H1 (cell line): ENCODE measurements at regions not wholly inside any gene's neighbourhood (a gene's known extent, or its start where the extent isn't known, plus 50 kb on each side); places are given as distances from the start of the nearest gene placed in this dataset.

ENCODE experiments used
- CTCF ChIA-PET: fragments of 300-600 bp; sonication (Branson Sonifier 250); formaldehyde crosslinking; loops from one replicate; lab custom pipeline; 2021; ENCODE audit not compliant: partially characterized antibody; lab: Charles Lee
- POLR2A ChIA-PET: fragments of 300-600 bp; sonication (Branson Sonifier 250); formaldehyde crosslinking; loops from one replicate; lab custom pipeline; 2021; ENCODE audit warnings: inconsistent platforms; ENCODE audit not compliant: partially characterized antibody; lab: Charles Lee
- DNase-seq, 2 experiments: peaks; one replicate each; pipeline versions ENCODE4 v3.0.0 to v3.0.0-alpha.2; 2010 to 2022; ENCODE audit warnings: low spot score in 2 of 2, low read depth in 1 of 2, mixed read lengths in 1 of 2
- FAIRE-seq: peaks from 2 replicates; lab custom pipeline; 2011; peaks lifted over from hg19 to GRCh38; lab: Jason Lieb, UNC
- H2AFZ ChIP-seq: 2 replicates; pipeline ENCODE4 v1.8.1; 2012; ENCODE audit warnings: low read length, inconsistent platforms
- H2AK5ac ChIP-seq: 2 replicates; pipeline ENCODE4 v1.6.1; 2013; ENCODE audit warnings: low read depth, low read length
- H2BK120ac ChIP-seq: replicated peaks from 2 replicates; pipeline ENCODE3; 2013; ENCODE audit warnings: low read depth, low read length, inconsistent platforms
- H2BK12ac ChIP-seq: 2 replicates; pipeline ENCODE4 v1.6.1; 2013; ENCODE audit warnings: low read depth, low read length
- H2BK15ac ChIP-seq: 2 replicates; pipeline ENCODE4 v1.6.1; 2013; ENCODE audit warnings: low read length
- H2BK20ac ChIP-seq: 2 replicates; pipeline ENCODE4 v1.6.1; 2013; ENCODE audit warnings: low read length
- H2BK5ac ChIP-seq: 2 replicates; pipeline ENCODE4 v1.6.1; 2013; ENCODE audit warnings: low read depth, low read length
- H3K14ac ChIP-seq: 2 replicates; pipeline ENCODE4 v1.6.1; 2013; ENCODE audit warnings: inconsistent platforms; ENCODE audit not compliant: insufficient read length
- H3K18ac ChIP-seq: 2 replicates; pipeline ENCODE4 v1.6.1; 2013; ENCODE audit warnings: low read length; ENCODE audit errors: extremely low read depth
- H3K23ac ChIP-seq: 2 replicates; pipeline ENCODE4 v1.6.1; 2013; ENCODE audit warnings: inconsistent platforms; ENCODE audit not compliant: insufficient read length
- H3K23me2 ChIP-seq: 2 replicates; pipeline ENCODE4 v1.6.1; 2013; ENCODE audit warnings: low read depth, low read length
- H3K27ac ChIP-seq: 2 replicates; pipeline ENCODE4 v1.6.1; 2011; ENCODE audit warnings: low read depth, low read length, inconsistent platforms
- H3K27me3 ChIP-seq, 4 experiments: replicated peaks in 1 of 4; 1 replicate in 1 of 4; 2 replicates in 3 of 4; pipeline versions ENCODE4 v1.6.1 to v1.8.1; 2011 to 2013; ENCODE audit warnings: low read length in 3 of 4, mild to moderate bottlenecking in 3 of 4, inconsistent platforms in 2 of 4, mixed read lengths in 2 of 4, moderate library complexity in 1 of 4; ENCODE audit not compliant: control insufficient read depth in 3 of 4, insufficient read depth in 3 of 4; ENCODE audit errors: extremely low read depth in 1 of 4
- H3K36me3 ChIP-seq, 4 experiments: 2 replicates each; pipeline versions ENCODE4 v1.6.1 to v1.8.1; 2011 to 2013; ENCODE audit warnings: mild to moderate bottlenecking in 4 of 4, low read length in 3 of 4, moderate library complexity in 2 of 4, control low read depth in 1 of 4, inconsistent platforms in 1 of 4; ENCODE audit not compliant: insufficient read depth in 4 of 4, control insufficient read depth in 2 of 4
- H3K4ac ChIP-seq: replicated peaks from 2 replicates; pipeline ENCODE3; 2013; ENCODE audit warnings: low read length, low read depth, mixed read lengths, inconsistent platforms; ENCODE audit not compliant: insufficient read length
- H3K4me1 ChIP-seq, 4 experiments: replicated peaks in 1 of 4; 1 replicate in 1 of 4; 2 replicates in 3 of 4; pipeline versions ENCODE4 v1.6.1 to v1.8.1; 2011 to 2013; ENCODE audit warnings: low read length in 3 of 4, inconsistent platforms in 2 of 4, mixed read lengths in 1 of 4; ENCODE audit not compliant: insufficient read depth in 4 of 4, control insufficient read depth in 3 of 4
- H3K4me2 ChIP-seq, 2 experiments: 2 replicates each; pipeline versions ENCODE4 v1.6.1 to v1.8.1; 2011 to 2013; ENCODE audit warnings: low read depth in 2 of 2, low read length in 2 of 2, control low read depth in 1 of 2, inconsistent platforms in 1 of 2, mild to moderate bottlenecking in 1 of 2; ENCODE audit not compliant: insufficient read depth in 1 of 2
- H3K4me3 ChIP-seq, 4 experiments: fragments of 200-600, 300-600 bp in 1 of 4; sonication (generic), shearing (Covaris generic), sonication (Bioruptor Twin) in 1 of 4; 2 replicates each; pipeline versions ENCODE4 v1.5.1 to v1.8.1; 2011 to 2016; ENCODE audit warnings: low read length in 4 of 4, low read depth in 3 of 4, control low read depth in 2 of 4, inconsistent platforms in 2 of 4, mild to moderate bottlenecking in 2 of 4, mixed read lengths in 1 of 4, moderate library complexity in 1 of 4; ENCODE audit not compliant: insufficient read depth in 2 of 4; ENCODE audit errors: extremely low read depth in 1 of 4
- H3K56ac ChIP-seq: replicated peaks from 2 replicates; pipeline ENCODE3; 2013; ENCODE audit warnings: low read depth, mild to moderate bottlenecking, mixed read lengths, low read length, inconsistent platforms; ENCODE audit not compliant: insufficient read length
- H3K79me1 ChIP-seq: 2 replicates; pipeline ENCODE4 v1.6.1; 2013; ENCODE audit warnings: low read depth, low read length, control low read depth
- H3K79me2 ChIP-seq, 2 experiments: 2 replicates each; pipeline versions ENCODE4 v1.6.1 to v1.8.1; 2012 to 2013; ENCODE audit warnings: low read length in 2 of 2, mild to moderate bottlenecking in 2 of 2, inconsistent platforms in 1 of 2; ENCODE audit not compliant: insufficient read depth in 2 of 2, control insufficient read depth in 1 of 2
- H3K9ac ChIP-seq, 4 experiments: replicated peaks in 1 of 4; 1 replicate in 1 of 4; 2 replicates in 3 of 4; pipeline versions ENCODE4 v1.6.1 to v1.8.1; 2011 to 2013; ENCODE audit warnings: low read depth in 3 of 4, low read length in 3 of 4, control low read depth in 2 of 4, mild to moderate bottlenecking in 2 of 4, moderate library complexity in 2 of 4, inconsistent platforms in 1 of 4; ENCODE audit errors: extremely low read depth in 1 of 4
- H3K9me3 ChIP-seq, 2 experiments: 2 replicates each; pipeline versions ENCODE4 v1.6.1 to v1.8.1; 2012 to 2013; ENCODE audit warnings: mild to moderate bottlenecking in 2 of 2, moderate library complexity in 2 of 2, control low read depth in 1 of 2, inconsistent platforms in 1 of 2, low read depth in 1 of 2, low read length in 1 of 2, mixed read lengths in 1 of 2; ENCODE audit not compliant: insufficient read depth in 2 of 2
- H4K20me1 ChIP-seq, 2 experiments: replicated peaks in 1 of 2; 2 replicates each; pipeline versions ENCODE3 to v1.8.1; 2011 to 2013; ENCODE audit warnings: inconsistent platforms in 2 of 2, low read length in 2 of 2, mild to moderate bottlenecking in 1 of 2; ENCODE audit not compliant: insufficient read depth in 2 of 2, control insufficient read depth in 1 of 2
- H4K5ac ChIP-seq: 2 replicates; pipeline ENCODE4 v1.6.1; 2013; ENCODE audit warnings: low read length, low read depth, mixed read lengths, inconsistent platforms; ENCODE audit not compliant: insufficient read length
- H4K8ac ChIP-seq: 2 replicates; pipeline ENCODE4 v1.8.0; 2013; ENCODE audit warnings: mild to moderate bottlenecking, moderate library complexity, low read length, inconsistent platforms; ENCODE audit not compliant: insufficient read depth; ENCODE audit errors: extremely low read depth
- H4K91ac ChIP-seq: replicated peaks from 2 replicates; pipeline ENCODE3; 2013; ENCODE audit warnings: low read length, mixed read lengths, inconsistent platforms; ENCODE audit not compliant: insufficient read length
- POLR2A ChIP-seq, 2 experiments: IDR thresholded peaks; 1 replicate in 1 of 2; 2 replicates in 1 of 2; pipeline ENCODE4 v1.6.1; 2011; ENCODE audit warnings: low read depth in 2 of 2, low read length in 2 of 2, mild to moderate bottlenecking in 2 of 2; ENCODE audit errors: control extremely low read depth in 1 of 2
- RFX5 ChIP-seq: IDR thresholded peaks from 2 replicates; pipeline ENCODE4 v1.6.1; 2011; ENCODE audit warnings: low read depth, low read length, improper control_type of control experiment, borderline replicate concordance
- RNF2 ChIP-seq: fragments of 200-900, 300-1000 bp; sonication (generic); IDR thresholded peaks from 2 replicates; pipeline ENCODE4 v1.7.1; 2016; ENCODE audit warnings: borderline replicate concordance, low read depth, mild to moderate bottlenecking, antibody characterized with exemption, low read length; ENCODE audit not compliant: poor library complexity, severe bottlenecking; ENCODE audit errors: missing control alignments
- RXRA ChIP-seq: IDR thresholded peaks from 2 replicates; pipeline ENCODE4 v1.6.1; 2011; ENCODE audit warnings: low read depth, mild to moderate bottlenecking, low read length, moderate library complexity; ENCODE audit not compliant: insufficient read depth
- SP1 ChIP-seq: IDR thresholded peaks from 2 replicates; pipeline ENCODE4 v1.6.1; 2011; ENCODE audit warnings: low read depth, low read length
- SRF ChIP-seq: IDR thresholded peaks from 2 replicates; pipeline ENCODE4 v1.6.1; 2011; ENCODE audit warnings: mild to moderate bottlenecking, low read depth, low read length, moderate library complexity
- WGBS, 2 experiments: shearing (Covaris generic) in 1 of 2; methylation state at CpG; one replicate each; pipeline versions ENCODE4 v1.1.6 to v1.1.7; 2013 to 2015; ENCODE audit warnings: low lambda C conversion rate in 2 of 2, mixed read lengths in 2 of 2, inconsistent platforms in 1 of 2, low coverage in 1 of 2, missing lambda C conversion rate in 1 of 2; ENCODE audit not compliant: insufficient replicate concordance in 2 of 2, insufficient coverage in 1 of 2, insufficient read length in 1 of 2; ENCODE audit errors: extremely low coverage in 1 of 2, missing lambda C conversion rate in 1 of 2; 5-methylcytosine and 5-hydroxymethylcytosine counted together
- TF ChIP-seq, protein P1 (sequence below): IDR thresholded peaks from 2 replicates; pipeline ENCODE4 v1.6.1; 2012; ENCODE audit warnings: low read length, inconsistent platforms

DNA sequence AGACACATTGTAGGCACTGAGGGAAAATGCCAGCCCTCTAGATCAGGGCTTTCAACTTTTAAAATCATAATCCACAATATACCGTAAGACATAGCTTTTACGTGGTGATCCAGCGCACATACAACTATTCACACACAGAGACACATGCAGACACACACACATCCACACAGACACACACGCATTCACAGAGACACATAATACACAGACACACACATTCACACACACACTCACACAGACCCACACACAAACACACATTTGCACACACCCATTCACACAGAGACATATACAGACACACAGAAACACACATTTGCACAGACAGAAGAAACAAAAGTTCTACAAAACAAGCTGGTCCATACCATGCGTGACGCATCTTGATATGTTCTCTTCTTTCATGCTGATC, 244.5 kb downstream of the RHOU start:
- TF ChIP-seq POLR2A (IDR thresholded peaks at IDR 0.05; ENCODE audit: control extremely low read depth in 1 of 2, low read depth in 2 of 2, low read length in 2 of 2) (no peak), RXRA (no peak), SRF (no peak), SP1 (no peak), RNF2 (no peak), RFX5 (no peak)
- TF ChIP-seq, protein P1, sequence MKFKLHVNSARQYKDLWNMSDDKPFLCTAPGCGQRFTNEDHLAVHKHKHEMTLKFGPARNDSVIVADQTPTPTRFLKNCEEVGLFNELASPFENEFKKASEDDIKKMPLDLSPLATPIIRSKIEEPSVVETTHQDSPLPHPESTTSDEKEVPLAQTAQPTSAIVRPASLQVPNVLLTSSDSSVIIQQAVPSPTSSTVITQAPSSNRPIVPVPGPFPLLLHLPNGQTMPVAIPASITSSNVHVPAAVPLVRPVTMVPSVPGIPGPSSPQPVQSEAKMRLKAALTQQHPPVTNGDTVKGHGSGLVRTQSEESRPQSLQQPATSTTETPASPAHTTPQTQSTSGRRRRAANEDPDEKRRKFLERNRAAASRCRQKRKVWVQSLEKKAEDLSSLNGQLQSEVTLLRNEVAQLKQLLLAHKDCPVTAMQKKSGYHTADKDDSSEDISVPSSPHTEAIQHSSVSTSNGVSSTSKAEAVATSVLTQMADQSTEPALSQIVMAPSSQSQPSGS = no peak
- no peak overlapping the region for H2BK120ac ChIP-seq
- no peak for DNase-seq

More for the DNA sequence above, 244.5 kb downstream of the RHOU start:
- Histone ChIP-seq H2AK5ac (0 out of 2 replicates have a peak overlapping the region, but pooled peaks have one; percentile 56), H4K8ac (no peak overlapping the region), H3K79me2 (no peaks in the 10 kb centered on the region), H3K27me3 (no peaks in the 10 kb centered on the region), H3K9ac (peak overlapping the region in 1 of 4 experiments; percentile 14; a peak in 1 of 7 replicates), H3K27ac (no peak overlapping the region), H3K79me1 (no peaks in the 10 kb centered on the region), H2AFZ (no peak overlapping the region), H3K36me3 (no peaks in the 10 kb centered on the region), H3K56ac (no peak overlapping the region), H3K4me2 (no peak overlapping the region), H2BK15ac (no peak overlapping the region), H2BK5ac (no peak overlapping the region), H3K23me2 (peaks cover 9% of the 10 kb centered on the region; the same call in 1 of the 2 replicates), H3K4ac (peak overlapping the region; percentile 19), H4K5ac (no peak overlapping the region), H3K23ac (no peak overlapping the region), H4K91ac (peak overlapping the region; percentile 56), H3K9me3 (no peaks in the 10 kb centered on the region), H2BK20ac (no peak overlapping the region; the same call in 1 of the 2 replicates), H3K14ac (no peak overlapping the region), H2BK12ac (peak overlapping the region; percentile 62; the same call in 1 of the 2 replicates), H3K4me1 (peaks cover 0 to 12% (median 7%) of the 10 kb centered on the region in 4 experiments; a peak in 5 of 7 replicates), H3K4me3 (no peak overlapping the region), H4K20me1 (peaks cover 0 to 2% of the 10 kb centered on the region in 2 experiments), H3K18ac (no peak overlapping the region)
- ChIA-PET POLR2A (interaction anchor here (0.6 to 0.8 kb wide), 2 partner anchors 11 to 113 kb away, joined by 3 read pairs; no protein-coding TSS in a partner anchor), CTCF (interaction anchor here (1.0 to 2.3 kb wide), 5 partner anchors 9 to 275 kb away, joined by 4 to 7 read pairs (median 4); no protein-coding TSS in a partner anchor)
- 96% methylated on average over 6 of the region's 6 CpGs; no CpG with 5 or more reads in 1 of the 2 experiments for WGBS, 2 experiments
- no peak for FAIRE-seq
